Liver (tissue), 3 donors: ENCODE measurements at regions not wholly inside any gene's neighbourhood (a gene's known extent, or its start where the extent isn't known, plus 50 kb on each side); places are given as distances from the start of the nearest gene placed in this dataset.

Experiments
- EGR1 ChIP-seq, 2 donors: IDR thresholded peaks; 2 replicates each; pipeline ENCODE4 v1.6.1; 2016 to 2018; ENCODE audit warnings: antibody characterized with exemption in 2 of 2, low read depth in 2 of 2
- FOXA1 ChIP-seq: IDR thresholded peaks from 2 replicates; pipeline ENCODE4 v1.6.1; 2016; ENCODE audit warnings: antibody characterized with exemption
- GABPA ChIP-seq, 2 donors: IDR thresholded peaks in 1 of 2; conservative IDR thresholded peaks in 1 of 2; 2 replicates each; pipeline ENCODE4 v1.6.1; 2016; ENCODE audit warnings: antibody characterized with exemption in 2 of 2, mild to moderate bottlenecking in 1 of 2, moderate library complexity in 1 of 2
- HNF4A ChIP-seq, 2 donors: conservative IDR thresholded peaks; 2 replicates each; pipeline ENCODE4 v1.6.1; 2016; ENCODE audit warnings: antibody characterized with exemption in 2 of 2, mild to moderate bottlenecking in 2 of 2
- HNF4G ChIP-seq: IDR thresholded peaks from 2 replicates; pipeline ENCODE4 v1.6.1; 2016; ENCODE audit warnings: antibody characterized with exemption
- RAD21 ChIP-seq, 2 donors: IDR thresholded peaks; 2 replicates each; pipeline ENCODE4 v1.6.1; 2016; ENCODE audit warnings: antibody characterized with exemption in 2 of 2, mild to moderate bottlenecking in 2 of 2
- SP1 ChIP-seq: IDR thresholded peaks from 2 replicates; pipeline ENCODE4 v1.6.1; 2018; ENCODE audit warnings: antibody characterized with exemption, mild to moderate bottlenecking
- TAF1 ChIP-seq: conservative IDR thresholded peaks from 2 replicates; pipeline ENCODE4 v1.6.1; 2016; ENCODE audit warnings: antibody characterized with exemption, mild to moderate bottlenecking
- YY1 ChIP-seq: IDR thresholded peaks from 2 replicates; pipeline ENCODE4 v1.6.1; 2016; ENCODE audit warnings: antibody characterized with exemption, mild to moderate bottlenecking
- TF ChIP-seq, protein P1 (sequence below): fragments of 150-350 bp; IDR thresholded peaks from 2 replicates; pipeline ENCODE4 v1.5.1; 2017; ENCODE audit warnings: improper control_type of control experiment, low read depth, low read length; ENCODE audit not compliant: missing input control
- TF ChIP-seq, protein P2 (sequence below): IDR thresholded peaks from 2 replicates; pipeline ENCODE4 v1.6.1; 2016; ENCODE audit warnings: antibody characterized with exemption
- TF ChIP-seq, protein P3 (sequence below): IDR thresholded peaks from 2 replicates; pipeline ENCODE4 v1.6.1; 2016; ENCODE audit warnings: antibody characterized with exemption, mild to moderate bottlenecking
- TF ChIP-seq, protein P4 (sequence below): IDR thresholded peaks from 2 replicates; pipeline ENCODE4 v1.6.1; 2016; ENCODE audit warnings: antibody characterized with exemption
- TF ChIP-seq, protein P5 (sequence below): IDR thresholded peaks from 2 replicates; pipeline ENCODE4 v1.6.1; 2016; ENCODE audit warnings: antibody characterized with exemption
- donor health status: healthy.
- donor health status: healthy.

DNA sequence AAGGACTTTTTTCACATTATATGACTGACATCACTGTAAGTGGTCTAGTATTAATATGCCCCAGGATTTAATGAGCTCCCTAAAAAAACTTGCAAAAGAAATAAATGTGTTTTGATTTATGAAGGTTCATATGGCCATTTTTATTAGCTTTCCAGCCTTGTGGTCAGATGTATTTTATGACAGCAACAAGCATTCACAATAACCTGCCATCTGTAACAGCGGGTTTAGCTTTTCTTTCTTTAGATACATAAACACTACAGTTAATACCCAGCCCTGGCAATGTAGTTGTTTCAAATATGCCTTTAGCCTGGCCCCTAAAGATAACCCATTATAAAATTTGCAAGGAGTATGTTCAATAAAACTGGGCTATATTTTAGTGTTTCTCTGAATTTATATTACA, 1063.8 kb downstream of the SOCS6 start:
- TF ChIP-seq FOXA1 = no peak
- no peak for TF ChIP-seq SP1
- TF ChIP-seq, protein P1, sequence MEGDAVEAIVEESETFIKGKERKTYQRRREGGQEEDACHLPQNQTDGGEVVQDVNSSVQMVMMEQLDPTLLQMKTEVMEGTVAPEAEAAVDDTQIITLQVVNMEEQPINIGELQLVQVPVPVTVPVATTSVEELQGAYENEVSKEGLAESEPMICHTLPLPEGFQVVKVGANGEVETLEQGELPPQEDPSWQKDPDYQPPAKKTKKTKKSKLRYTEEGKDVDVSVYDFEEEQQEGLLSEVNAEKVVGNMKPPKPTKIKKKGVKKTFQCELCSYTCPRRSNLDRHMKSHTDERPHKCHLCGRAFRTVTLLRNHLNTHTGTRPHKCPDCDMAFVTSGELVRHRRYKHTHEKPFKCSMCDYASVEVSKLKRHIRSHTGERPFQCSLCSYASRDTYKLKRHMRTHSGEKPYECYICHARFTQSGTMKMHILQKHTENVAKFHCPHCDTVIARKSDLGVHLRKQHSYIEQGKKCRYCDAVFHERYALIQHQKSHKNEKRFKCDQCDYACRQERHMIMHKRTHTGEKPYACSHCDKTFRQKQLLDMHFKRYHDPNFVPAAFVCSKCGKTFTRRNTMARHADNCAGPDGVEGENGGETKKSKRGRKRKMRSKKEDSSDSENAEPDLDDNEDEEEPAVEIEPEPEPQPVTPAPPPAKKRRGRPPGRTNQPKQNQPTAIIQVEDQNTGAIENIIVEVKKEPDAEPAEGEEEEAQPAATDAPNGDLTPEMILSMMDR = no peak
- TF ChIP-seq, protein P2, sequence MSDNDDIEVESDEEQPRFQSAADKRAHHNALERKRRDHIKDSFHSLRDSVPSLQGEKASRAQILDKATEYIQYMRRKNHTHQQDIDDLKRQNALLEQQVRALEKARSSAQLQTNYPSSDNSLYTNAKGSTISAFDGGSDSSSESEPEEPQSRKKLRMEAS = no peak
- TF ChIP-seq, protein P3, sequence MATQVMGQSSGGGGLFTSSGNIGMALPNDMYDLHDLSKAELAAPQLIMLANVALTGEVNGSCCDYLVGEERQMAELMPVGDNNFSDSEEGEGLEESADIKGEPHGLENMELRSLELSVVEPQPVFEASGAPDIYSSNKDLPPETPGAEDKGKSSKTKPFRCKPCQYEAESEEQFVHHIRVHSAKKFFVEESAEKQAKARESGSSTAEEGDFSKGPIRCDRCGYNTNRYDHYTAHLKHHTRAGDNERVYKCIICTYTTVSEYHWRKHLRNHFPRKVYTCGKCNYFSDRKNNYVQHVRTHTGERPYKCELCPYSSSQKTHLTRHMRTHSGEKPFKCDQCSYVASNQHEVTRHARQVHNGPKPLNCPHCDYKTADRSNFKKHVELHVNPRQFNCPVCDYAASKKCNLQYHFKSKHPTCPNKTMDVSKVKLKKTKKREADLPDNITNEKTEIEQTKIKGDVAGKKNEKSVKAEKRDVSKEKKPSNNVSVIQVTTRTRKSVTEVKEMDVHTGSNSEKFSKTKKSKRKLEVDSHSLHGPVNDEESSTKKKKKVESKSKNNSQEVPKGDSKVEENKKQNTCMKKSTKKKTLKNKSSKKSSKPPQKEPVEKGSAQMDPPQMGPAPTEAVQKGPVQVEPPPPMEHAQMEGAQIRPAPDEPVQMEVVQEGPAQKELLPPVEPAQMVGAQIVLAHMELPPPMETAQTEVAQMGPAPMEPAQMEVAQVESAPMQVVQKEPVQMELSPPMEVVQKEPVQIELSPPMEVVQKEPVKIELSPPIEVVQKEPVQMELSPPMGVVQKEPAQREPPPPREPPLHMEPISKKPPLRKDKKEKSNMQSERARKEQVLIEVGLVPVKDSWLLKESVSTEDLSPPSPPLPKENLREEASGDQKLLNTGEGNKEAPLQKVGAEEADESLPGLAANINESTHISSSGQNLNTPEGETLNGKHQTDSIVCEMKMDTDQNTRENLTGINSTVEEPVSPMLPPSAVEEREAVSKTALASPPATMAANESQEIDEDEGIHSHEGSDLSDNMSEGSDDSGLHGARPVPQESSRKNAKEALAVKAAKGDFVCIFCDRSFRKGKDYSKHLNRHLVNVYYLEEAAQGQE = no peak
- TF ChIP-seq RAD21 (IDR thresholded peaks at IDR 0.05) = no peak
- no peak for TF ChIP-seq TAF1
- TF ChIP-seq GABPA (IDR thresholded peaks at IDR 0.05 in 1 of 2, conservative IDR thresholded peaks at IDR 0.05 in 1 of 2) = no peak
- no peak for TF ChIP-seq HNF4A (conservative IDR thresholded peaks at IDR 0.05)
- TF ChIP-seq, protein P4, sequence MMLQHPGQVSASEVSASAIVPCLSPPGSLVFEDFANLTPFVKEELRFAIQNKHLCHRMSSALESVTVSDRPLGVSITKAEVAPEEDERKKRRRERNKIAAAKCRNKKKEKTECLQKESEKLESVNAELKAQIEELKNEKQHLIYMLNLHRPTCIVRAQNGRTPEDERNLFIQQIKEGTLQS = no peak
- TF ChIP-seq HNF4G = no peak
- TF ChIP-seq YY1 = no peak
- TF ChIP-seq EGR1 (IDR thresholded peaks at IDR 0.05; ENCODE audit: low read depth in 2 of 2) = no peak
- TF ChIP-seq, protein P5, sequence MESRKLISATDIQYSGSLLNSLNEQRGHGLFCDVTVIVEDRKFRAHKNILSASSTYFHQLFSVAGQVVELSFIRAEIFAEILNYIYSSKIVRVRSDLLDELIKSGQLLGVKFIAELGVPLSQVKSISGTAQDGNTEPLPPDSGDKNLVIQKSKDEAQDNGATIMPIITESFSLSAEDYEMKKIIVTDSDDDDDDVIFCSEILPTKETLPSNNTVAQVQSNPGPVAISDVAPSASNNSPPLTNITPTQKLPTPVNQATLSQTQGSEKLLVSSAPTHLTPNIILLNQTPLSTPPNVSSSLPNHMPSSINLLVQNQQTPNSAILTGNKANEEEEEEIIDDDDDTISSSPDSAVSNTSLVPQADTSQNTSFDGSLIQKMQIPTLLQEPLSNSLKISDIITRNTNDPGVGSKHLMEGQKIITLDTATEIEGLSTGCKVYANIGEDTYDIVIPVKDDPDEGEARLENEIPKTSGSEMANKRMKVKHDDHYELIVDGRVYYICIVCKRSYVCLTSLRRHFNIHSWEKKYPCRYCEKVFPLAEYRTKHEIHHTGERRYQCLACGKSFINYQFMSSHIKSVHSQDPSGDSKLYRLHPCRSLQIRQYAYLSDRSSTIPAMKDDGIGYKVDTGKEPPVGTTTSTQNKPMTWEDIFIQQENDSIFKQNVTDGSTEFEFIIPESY = no peak
